GM18868 (cell line): ENCODE measurements at regions not wholly inside any gene's neighbourhood (a gene's known extent, or its start where the extent isn't known, plus 50 kb on each side); places are given as distances from the start of the nearest gene placed in this dataset.

Experiments
- ATAC-seq: cut with Tn5 transposase; IDR thresholded peaks from one replicate; pipeline ENCODE4 v1.9.1; 2021; ENCODE audit warnings: mild to moderate bottlenecking, moderate library complexity; ENCODE audit not compliant: unreplicated experiment

DNA sequence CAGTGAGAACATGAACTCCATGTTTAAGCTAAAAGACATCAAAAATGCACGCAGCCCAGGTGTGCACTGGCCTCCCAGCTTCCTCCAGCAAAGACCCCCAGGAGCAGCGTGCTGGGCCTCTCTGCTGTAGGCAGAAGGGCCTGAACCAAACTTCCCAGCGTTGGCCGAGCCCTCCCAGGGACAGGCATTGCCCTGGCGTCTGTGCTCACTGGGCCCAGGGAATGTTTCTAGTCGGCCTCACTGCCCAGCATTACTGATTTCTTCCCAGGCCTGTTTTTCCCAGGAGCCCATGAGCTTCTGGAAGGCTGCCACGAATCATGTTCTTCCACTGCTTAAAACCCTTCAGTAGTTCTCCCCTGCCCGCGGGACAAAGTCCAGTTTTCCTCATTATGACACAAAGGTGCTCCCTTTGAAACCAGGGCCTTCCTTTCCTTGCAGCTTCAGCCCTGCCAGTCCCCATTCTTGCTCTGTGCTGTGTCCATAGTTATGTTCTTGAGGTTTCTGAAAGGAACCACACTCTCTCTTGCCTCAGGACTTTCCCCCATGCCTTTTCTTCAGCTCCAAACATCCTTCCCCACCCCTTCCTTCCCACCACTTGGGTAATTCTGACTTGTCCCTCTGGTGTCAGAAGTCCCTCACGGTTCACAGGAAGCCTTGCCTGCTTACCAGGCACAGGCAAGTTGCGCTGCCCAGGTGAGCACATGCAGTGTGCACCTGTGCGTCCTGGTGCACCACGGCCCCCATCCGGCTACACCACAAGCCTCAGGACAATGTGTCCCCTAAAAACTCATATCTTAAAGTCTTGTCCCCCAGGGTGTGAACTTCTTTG is 93.4 kb upstream of the ENPP6 start:
- no peak for ATAC-seq

DNA sequence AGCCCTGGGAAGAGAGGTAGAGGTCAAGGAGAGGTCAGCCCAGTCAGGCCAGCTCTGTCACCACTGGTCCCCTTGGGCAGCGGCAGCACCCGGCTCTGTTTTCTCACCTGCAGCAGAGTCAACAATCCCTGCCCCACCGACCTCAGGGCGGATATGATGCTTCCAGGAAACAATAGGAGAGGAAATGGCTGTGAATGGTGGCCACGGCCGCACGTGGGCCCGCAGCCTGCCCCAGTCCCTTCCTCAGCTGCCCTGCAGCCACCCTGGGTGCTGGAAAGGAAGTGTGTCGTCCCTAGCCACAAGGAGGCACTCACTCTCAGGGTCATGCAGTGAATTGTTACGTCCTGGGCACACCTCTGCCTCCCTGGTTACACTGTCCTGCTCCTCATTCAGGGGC is 92.5 kb upstream of the ENPP6 start:
- no peak for ATAC-seq

DNA sequence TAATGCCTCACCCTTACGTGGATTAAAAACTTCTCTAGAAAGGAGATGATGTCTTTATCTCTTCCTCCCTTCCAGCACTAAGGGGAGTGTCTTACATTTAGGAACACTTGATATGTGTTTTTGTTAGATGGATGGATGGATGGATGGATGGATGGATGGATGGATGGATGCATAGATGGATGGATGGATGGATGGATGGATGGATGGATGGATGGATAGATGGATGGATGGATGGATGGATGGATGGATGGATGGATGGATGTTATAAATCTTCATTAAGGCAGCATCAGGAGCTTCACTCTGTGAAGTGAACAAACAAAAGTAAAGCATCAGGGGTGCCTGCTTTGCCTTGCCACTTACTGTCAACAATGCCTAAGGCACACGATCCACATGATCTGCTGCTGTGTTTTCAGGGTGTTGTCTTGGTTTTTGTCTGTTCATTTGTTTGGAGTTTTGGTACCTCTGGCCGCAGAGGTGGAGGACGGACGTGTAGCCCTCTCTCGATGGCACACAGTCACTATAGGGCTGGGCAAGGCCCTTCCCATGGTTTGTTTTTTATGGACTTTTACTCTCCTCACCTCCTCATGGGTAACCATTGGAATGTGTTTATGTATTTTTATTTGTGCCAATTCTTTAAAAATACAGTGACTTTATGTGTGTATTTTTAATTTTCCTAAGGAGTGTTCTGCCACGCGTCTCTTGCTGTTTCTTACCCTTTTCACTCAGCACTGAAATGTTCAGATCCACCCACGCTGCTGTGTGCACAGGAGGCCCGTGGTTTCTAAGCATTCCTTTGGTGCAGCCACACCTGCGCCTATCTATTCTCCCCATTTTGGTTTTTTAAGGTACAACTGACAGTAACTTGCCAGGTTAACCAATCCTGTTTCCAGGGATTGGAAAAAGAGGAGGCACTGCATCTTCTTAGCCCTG is 91.8 kb upstream of the ENPP6 start:
- no peak for ATAC-seq

DNA sequence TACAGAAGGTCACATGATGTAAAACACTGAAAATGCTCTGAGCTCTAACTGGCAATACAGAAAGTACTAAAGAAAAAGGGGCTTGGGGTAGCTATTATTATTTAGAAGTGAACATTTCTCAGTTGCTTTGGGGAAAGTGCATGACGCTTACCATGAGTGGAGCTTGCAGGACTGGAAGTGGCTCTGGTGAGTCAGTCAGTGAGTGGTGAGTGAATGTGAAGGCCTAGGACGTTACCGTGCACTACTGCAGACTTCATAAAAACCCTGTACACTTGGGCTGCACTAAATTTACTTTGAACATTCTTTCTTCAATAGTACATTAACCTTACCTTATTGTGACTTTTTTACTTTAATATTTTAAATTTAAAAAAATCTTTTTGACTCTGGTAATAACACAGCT is 89.3 kb upstream of the ENPP6 start:
- ATAC-seq = peak; percentile 37

DNA sequence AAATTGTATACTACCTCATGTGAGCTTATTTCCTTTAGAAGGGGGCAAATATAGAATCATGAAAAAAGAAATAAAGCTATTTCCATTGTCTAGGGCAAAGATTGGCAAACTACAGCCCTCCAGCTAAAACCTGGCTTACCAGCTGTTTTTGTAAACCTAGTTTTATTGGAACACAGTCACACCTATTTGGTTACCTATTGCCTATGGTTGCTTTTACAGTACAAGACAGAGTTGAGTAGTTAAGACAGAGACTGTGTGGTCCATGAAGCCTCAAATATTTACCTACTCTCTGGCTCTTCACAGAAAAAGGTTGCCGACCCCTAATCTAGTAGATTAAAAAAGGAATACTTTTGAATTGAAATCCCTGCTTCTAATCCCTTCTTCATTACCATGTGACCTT is 88.8 kb upstream of the ENPP6 start:
- ATAC-seq = no peak

DNA sequence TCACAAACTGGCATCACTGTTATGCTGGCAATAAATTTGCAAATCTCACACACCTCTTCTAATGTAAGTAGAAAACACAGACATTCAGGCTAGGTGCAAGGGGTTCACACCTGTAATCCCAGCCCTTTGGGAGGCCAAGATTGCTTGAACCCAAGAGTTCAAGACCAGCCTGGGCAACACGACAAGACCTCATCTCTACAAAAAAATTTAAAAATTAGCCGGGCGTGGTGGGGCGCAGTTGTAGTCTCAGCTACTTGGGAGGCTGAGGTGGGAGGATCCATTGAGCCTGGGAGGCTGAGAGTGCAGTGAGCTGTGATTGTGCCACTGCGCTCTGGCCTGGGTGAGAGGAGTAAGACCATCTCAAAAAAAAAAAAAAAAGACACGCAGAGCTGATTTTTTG is 83.1 kb upstream of the ENPP6 start:
- ATAC-seq = no peak

DNA sequence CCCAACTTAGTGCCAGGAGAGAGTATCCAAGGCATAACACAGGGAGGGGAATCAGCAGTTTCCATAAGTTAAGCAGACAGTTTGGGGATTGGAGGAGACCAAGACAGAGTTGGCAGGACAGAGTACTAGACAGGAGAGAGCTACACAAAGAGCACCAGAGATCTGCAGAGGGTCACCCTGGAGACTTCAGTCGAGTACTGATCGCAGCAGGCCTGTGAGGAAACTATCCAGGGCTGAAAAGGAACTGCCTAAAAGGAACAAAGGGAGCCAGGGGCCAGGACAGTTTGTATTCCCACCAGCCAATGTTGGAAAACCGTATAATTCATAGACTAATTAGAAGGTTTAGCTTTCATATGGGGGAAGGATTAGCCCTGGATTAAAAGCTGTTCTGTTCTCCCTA is 80.6 kb upstream of the ENPP6 start:
- no peak for ATAC-seq

DNA sequence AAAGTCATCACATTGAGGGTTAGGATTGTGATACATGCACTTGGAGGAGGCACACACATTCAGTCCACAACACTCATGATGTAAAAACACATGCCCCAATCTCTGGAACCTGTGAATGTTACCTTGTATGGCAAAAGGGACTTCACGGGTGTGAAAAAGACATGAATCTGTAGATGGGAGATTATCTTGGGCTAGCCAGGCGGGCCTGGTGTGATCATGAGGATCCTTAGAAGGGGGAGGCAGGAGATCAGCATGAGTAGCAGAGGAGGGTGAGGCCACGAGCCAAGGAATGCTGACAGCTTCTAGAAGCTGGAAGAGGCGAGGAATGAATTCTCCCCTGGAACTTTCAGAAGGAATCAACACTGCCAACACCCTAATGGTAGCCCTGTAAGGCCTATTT is 77.5 kb upstream of the ENPP6 start:
- no peak for ATAC-seq

DNA sequence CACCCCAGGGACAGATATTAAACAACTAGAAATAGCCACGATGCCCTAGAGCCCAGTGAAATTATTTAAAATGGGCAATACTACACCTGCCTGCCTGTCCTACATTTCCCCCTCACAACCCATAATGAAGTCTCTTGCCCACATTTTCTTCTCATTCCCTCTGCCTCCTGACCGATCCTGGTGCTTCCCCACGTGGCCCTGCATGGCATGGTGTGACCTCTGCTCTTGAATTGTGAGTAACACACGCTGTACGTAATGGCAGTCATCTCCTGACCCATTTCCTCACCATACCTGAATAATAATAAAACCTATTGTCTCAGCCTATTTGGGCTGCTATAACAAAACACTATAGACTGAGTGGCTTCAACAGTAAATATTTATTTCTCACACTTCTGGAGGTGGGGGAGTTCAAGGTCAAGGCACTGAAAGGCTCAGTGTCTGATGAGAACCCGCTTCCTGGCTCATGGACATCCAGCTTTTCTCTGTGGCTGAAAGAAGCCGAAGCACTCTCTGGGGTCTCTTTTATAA is 77.0 kb upstream of the ENPP6 start:
- no peak for ATAC-seq

DNA sequence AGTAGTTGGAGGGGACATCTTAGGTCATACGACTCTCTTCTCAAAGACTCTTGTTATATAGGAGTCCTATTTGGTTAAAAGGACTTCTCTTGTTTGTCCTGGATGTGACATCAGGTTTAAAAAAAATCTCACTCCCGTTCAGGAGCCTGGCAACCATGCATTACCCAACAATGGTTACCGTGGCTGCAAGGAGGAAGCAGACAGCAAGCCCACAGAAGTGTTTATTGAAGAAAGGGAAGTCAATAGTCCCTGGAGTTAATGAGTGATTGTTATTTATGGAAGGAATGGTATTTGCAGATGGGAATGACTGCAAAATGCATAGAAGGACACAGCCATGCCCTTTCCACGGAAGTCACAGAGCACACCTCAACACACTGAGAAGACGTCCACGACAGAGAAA is 75.9 kb upstream of the ENPP6 start:
- ATAC-seq = no peak

DNA sequence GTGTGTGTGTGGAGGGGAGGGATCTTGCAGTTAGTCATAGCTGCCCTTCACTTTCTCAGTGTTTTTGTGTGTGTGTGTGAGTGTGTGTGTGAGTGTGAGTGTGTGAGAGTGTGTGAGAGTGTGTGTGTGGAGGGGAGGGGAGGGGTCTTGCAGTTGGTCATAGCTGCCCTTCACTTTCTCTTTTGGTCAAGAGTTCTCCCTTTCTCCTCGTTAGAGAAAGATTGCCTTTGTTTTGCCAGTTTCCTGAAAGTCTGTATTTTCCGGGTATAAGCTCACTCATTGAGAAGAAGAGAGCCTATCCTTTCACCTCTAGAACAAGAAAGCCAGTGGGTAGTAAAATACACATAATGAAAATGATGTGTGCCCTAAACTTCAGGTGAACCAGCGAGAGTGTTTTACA is 75.2 kb upstream of the ENPP6 start:
- no peak for ATAC-seq

DNA sequence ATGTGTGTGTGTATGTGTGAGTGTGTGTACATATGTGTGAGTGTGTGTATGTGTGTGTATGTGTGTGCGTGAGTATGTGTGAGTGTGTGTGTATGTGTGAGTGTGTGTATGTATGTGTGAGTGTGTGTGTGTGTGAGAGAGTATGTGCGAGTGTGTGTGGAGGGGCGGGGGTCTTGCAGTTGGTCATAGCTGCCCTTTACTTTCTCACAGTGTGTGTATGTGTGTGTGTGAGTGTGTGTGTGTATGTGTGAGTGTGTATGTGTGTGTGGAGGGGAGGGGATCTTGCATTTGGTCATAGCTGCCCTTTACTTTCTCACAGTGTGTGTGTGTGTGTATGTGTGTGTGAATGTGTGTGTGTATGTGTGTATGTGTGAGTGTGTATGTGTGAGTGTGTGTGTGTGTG is 74.8 kb upstream of the ENPP6 start:
- ATAC-seq = no peak

DNA sequence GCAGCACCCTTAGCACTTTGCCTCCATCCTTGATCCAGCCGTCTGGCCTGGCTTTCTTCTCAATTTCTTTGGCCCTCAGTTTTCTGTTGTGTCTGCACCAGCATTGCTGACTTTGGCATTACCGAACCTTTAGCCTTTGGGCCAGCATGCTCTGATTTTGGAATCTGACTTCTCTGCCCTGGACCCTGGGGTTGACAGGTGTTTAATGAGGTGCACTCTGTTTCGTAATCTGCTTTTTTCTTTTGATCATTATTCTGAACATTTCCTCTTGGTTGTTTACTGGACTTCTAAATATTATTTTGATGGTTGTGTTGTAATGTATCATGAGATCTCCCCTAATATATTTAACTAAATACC is 71.5 kb upstream of the ENPP6 start:
- no peak for ATAC-seq

DNA sequence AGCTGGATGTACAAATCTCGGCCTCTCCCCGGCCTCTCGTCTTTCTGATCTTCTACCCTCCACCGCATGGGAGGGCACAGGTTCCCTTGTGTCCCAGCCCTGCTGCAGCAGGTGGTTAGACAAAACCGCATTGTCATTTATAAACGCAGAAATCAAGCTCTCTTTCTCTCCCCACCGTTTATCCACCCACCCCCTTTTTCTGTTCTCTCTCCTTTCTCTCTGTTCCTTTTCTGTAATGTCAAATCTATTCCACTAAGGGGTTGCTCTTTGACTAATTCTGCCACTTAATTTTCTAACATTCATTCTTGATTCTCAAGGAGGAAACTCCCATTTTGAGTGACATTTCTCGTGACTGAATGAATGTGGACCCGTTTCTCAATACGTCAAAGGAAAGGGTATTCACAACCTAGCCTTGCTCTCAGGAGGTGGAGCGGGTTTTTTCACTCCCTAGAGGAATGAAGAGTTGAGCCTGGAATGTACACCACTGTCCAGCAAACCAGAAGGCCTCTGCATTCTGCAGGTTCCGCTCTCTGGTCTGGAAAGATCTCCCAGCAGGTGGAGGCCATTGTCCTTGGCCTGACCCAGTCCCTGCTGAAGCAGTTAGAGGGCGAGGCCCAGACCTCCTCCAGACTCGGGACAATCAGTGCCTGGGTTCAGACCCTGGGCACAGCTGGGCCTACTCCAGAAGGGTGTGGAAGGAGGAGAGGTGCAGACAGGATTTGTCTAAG is 70.9 kb upstream of the ENPP6 start:
- ATAC-seq = peak; percentile 62

DNA sequence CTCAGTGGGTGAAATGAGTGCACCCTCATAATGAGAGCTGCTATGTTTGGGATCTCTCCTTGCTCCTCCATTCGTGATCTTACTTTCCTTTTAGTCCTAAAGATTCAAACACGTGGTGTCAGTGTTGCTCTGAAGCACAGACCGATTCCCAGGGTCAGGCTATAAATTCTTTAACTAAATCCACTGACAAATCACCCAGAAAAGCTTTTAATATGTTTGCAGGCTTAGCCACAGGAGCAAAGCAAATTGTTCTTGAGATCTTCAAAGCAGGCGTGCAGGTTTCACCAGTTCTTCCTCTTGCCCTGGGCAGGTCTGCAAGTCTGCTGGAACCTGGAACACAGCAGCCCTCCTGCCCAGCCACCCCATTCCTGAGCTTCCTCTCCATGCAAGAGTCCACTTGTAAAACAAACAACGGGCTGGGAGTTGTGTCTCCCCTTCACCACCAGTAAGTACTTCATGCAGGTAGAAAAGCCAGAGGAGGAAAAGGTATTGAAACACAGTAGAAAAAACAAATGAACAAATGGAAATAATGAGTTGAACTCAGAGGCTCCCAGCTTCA is 70.1 kb upstream of the ENPP6 start:
- ATAC-seq = no peak

DNA sequence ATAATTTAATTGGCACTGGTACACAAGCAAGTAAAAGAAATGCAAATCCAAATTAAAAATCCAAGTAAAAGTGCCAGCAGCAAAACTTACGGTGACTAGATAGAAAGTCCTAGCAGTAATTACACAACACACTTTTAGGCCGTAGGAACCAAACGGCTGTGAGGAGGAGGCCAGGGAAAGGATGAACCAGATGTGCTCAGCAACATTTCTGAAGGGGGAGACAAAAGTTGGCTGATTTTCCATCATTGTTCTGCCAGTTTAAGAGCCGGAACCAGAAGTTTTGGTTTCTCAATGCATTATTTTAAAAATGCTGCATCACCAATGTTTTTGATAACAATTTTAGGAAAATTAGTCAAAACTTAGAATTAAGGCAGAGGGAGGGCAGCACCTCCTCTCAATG is 68.7 kb upstream of the ENPP6 start:
- ATAC-seq = no peak

DNA sequence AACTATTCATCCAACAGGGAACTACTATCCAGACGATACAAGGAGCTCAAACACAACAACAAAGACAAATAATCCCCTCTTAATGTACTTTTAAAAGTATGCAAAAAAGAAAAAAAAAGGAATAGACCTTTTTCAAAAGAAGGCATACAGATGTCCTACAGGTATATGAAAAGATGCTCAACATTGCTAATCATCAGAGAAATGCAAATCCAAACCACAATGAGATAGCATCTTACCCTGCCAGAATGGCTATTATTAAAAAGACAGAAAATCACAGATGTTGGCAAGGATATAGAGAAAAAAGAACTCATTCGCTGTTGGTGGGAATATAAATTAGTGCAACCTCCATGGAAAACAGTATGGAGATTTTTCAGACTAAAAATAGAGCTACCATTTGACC is 67.1 kb upstream of the ENPP6 start:
- ATAC-seq = no peak

DNA sequence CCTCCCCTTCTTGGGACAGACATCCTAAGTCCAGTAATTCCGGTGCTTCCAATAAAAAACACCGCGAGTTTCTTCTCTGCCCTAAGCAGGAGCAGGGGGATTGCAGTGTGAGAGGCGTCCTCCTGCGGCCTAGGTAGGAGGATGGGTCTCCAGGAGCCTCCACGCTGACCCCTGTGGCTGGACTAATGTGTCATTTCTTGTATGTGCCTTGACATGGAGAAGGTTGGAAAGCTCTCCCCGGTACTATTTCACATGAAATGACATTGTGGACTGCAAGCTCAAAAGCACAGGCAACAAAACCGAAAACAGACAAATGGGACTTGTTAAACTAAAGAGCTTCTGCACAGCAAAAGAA is 66.6 kb upstream of the ENPP6 start:
- ATAC-seq = no peak

DNA sequence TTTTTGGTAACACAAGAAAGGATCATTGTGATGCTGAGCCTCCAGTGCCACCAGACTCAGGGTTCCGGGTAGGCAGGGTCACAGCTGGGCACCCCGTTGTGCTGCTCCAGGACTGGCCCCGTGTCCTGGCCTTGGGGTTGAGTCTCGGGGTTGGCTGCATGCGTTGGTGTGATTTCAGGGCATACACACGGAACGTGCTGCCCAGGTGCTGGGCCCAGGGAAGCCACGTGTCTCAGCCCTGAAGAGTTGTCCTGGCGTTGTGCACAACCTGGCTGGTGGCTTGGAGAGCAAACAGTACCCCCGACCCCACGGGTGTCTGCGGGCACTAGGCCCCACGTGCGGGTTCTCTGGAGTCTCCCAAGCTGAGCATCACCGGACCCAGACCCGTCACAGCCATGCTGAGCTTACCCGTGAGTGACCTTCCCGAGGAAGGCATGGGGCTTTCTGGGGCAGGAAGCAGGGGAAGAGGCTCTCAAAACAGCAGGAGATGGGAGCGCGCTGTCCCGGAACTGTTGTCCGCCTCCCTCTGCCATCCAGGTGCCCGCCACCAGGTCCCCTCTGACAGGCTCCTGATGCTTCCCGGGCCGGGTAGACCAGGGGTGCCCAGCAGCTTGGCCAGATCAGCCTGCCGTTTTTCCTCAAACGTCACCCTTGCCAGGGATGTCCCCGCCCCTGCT is 66.1 kb upstream of the ENPP6 start:
- ATAC-seq = peak; percentile 0

DNA sequence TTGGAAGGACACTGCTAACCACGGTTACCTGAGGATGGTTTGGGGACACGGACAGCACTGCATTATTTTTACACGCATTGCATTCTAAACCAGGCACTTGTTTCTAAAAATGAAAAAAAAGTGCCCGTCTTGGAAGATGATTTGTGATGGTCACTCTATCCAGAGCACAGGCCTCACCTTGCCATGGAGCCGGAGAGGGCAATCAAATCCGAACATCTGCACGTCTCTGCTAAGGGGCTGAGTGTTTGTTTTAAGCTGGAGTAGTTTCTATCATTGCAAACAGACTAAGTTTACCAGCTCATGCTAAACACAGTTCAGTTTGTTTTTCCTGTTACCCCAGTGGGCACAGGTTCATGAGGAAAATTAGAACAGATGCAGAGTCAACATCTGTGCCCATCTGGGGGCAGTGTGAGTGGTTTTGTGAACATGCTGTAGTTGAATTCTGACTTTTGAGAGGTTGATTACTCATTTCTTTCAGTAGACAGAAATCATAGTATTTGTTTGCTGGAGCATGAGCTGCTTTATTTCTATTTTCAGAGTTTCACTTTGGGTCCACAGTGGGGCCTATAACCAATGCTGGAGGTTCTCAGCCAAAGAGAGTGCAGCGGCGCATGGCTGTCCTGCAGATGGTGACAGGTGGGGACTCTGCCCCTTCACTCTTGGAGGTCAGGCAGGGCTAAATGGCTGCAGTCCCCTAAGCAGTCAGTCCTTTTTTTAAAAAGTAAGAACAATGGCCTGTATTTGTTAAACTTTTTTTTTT is 65.4 kb upstream of the ENPP6 start:
- peak; percentile 62 for ATAC-seq
